KMS-11 (cell line): ENCODE measurements at regions not wholly inside any gene's neighbourhood (a gene's known extent, or its start where the extent isn't known, plus 50 kb on each side); places are given as distances from the start of the nearest gene placed in this dataset.

Experiments
- H2AFZ ChIP-seq: fragments of 200-600 bp; sonication (generic); 2 replicates; pipeline ENCODE4 v1.6.1; 2016; ENCODE audit warnings: antibody characterized with exemption, mixed run types, low read depth
- H3K27ac ChIP-seq: fragments of 200-600 bp; sonication (generic); 2 replicates; pipeline ENCODE4 v1.6.1; 2016; ENCODE audit warnings: mild to moderate bottlenecking, mixed run types
- H3K27me3 ChIP-seq: fragments of 200-600 bp; sonication (generic); 2 replicates; pipeline ENCODE4 v1.6.1; 2017; ENCODE audit warnings: mild to moderate bottlenecking, low read depth, mixed run types, moderate library complexity; ENCODE audit not compliant: insufficient read depth
- H3K36me3 ChIP-seq: fragments of 200-600 bp; sonication (generic); 2 replicates; pipeline ENCODE4 v1.6.1; 2017; ENCODE audit warnings: mild to moderate bottlenecking, mixed run types; ENCODE audit not compliant: insufficient read depth
- H3K4me1 ChIP-seq: fragments of 200-600 bp; sonication (generic); 2 replicates; pipeline ENCODE4 v1.6.1; 2016; ENCODE audit warnings: mild to moderate bottlenecking, low read depth, mixed run types; ENCODE audit not compliant: poor library complexity, severe bottlenecking
- H3K4me2 ChIP-seq: fragments of 200-600 bp; sonication (generic); 2 replicates; pipeline ENCODE4 v1.7.0; 2016; ENCODE audit warnings: mild to moderate bottlenecking, mixed run types
- H3K4me3 ChIP-seq: fragments of 200-600 bp; sonication (generic); IDR thresholded peaks from 2 replicates; pipeline ENCODE4 v1.6.1; 2017; ENCODE audit warnings: low read depth, low read length, mixed read lengths; ENCODE audit not compliant: insufficient read depth
- H3K79me2 ChIP-seq: fragments of 200-600 bp; sonication (generic); 2 replicates; pipeline ENCODE4 v1.6.1; 2016; ENCODE audit warnings: low read depth, mixed run types; ENCODE audit not compliant: insufficient read depth
- H3K9ac ChIP-seq: fragments of 200-600 bp; sonication (generic); 2 replicates; pipeline ENCODE4 v1.6.1; 2016; ENCODE audit warnings: mild to moderate bottlenecking, mixed run types
- H4K20me1 ChIP-seq: fragments of 200-600 bp; sonication (generic); 2 replicates; pipeline ENCODE4 v1.6.1; 2016; ENCODE audit warnings: mild to moderate bottlenecking, mixed run types; ENCODE audit not compliant: insufficient read depth
- TF ChIP-seq, protein P1 (sequence below): fragments of 200-600 bp; sonication (generic); conservative IDR thresholded peaks from 2 replicates; pipeline ENCODE4 v1.6.1; 2017; ENCODE audit warnings: low read depth, mild to moderate bottlenecking, antibody characterized with exemption, low read length, moderate library complexity, mixed read lengths

DNA sequence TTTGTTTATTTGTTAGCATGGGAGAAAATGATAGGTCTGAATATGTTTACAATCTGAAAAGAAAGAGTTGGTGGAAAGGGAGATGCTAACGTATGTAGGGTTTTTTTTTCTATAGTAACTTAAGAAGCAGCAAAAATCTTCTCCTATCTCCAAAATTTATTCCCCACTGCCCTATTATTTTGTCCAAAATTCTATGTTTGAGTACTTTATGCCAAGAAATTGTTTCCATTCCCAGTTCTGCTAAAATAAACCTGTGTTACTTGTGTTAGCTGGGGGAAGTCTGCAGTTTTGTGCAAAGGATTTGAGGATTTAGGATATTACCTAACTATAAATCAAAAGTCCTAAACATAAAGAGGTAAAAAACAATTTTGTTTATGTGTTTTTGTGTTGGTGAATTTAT lies 2770.4 kb upstream of the PCDH20 start:
- TF ChIP-seq, protein P1, sequence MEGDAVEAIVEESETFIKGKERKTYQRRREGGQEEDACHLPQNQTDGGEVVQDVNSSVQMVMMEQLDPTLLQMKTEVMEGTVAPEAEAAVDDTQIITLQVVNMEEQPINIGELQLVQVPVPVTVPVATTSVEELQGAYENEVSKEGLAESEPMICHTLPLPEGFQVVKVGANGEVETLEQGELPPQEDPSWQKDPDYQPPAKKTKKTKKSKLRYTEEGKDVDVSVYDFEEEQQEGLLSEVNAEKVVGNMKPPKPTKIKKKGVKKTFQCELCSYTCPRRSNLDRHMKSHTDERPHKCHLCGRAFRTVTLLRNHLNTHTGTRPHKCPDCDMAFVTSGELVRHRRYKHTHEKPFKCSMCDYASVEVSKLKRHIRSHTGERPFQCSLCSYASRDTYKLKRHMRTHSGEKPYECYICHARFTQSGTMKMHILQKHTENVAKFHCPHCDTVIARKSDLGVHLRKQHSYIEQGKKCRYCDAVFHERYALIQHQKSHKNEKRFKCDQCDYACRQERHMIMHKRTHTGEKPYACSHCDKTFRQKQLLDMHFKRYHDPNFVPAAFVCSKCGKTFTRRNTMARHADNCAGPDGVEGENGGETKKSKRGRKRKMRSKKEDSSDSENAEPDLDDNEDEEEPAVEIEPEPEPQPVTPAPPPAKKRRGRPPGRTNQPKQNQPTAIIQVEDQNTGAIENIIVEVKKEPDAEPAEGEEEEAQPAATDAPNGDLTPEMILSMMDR: no peak
- Histone ChIP-seq H3K36me3 (no peaks in the 10 kb centered on the region), H3K4me2 (no peak overlapping the region), H3K4me3 (no peak overlapping the region), H3K4me1 (no peaks in the 10 kb centered on the region), H4K20me1 (no peaks in the 10 kb centered on the region), H3K79me2 (no peaks in the 10 kb centered on the region), H2AFZ (no peak overlapping the region), H3K27me3 (no peaks in the 10 kb centered on the region), H3K9ac (no peak overlapping the region), H3K27ac (no peak overlapping the region)

DNA sequence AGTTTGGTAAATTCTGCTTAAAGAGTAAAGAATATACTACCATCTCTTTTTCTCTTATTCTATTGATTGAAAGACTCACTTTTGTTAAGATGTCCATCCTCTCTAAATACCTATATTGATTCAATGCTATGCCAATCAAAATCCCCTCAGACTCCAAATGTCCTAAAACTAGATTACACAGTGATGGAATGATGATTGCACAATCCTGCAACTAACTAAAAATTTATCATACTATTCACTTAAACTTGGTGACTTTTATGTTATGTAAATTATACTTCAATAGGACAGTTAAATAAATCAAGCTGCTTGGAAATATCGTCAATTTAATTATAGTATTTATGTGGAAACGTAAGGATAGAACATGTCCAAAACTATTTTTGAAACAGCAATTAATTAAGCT lies 2765.1 kb upstream of the PCDH20 start:
- Histone ChIP-seq H3K27me3 (no peaks in the 10 kb centered on the region), H3K79me2 (no peaks in the 10 kb centered on the region), H3K9ac (no peak overlapping the region), H3K4me1 (no peaks in the 10 kb centered on the region), H4K20me1 (no peaks in the 10 kb centered on the region), H3K4me3 (no peak overlapping the region), H3K4me2 (no peak overlapping the region), H2AFZ (no peak overlapping the region), H3K36me3 (no peaks in the 10 kb centered on the region), H3K27ac (no peak overlapping the region)
- TF ChIP-seq, protein P1: no peak

DNA sequence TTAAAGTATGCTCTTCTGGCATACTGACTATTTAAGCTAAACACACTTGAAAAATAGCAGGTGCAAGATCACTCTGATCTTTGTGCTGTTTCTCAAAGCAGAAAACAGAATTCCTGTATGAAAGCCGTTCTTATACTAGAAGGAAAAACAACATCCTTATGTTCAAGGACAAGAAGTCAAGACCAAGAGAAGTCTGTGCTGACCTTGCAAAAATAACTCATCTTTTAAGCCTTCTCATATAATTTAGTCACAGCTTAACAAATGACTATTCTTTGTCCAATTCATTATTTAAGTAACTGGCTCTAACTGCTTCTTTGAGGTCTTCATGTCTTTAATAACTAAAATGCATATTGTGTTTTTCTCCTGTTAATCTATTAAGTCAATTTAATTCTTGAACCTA lies 2750.2 kb upstream of the PCDH20 start:
- no peak overlapping the region for H3K27ac ChIP-seq
- H2AFZ ChIP-seq: no peak overlapping the region
- H3K79me2 ChIP-seq: no peaks in the 10 kb centered on the region
- H4K20me1 ChIP-seq: no peaks in the 10 kb centered on the region
- no peak overlapping the region for H3K9ac ChIP-seq
- H3K4me1 ChIP-seq: no peaks in the 10 kb centered on the region
- no peaks in the 10 kb centered on the region for H3K36me3 ChIP-seq
- no peaks in the 10 kb centered on the region for H3K27me3 ChIP-seq
- no peak overlapping the region for H3K4me3 ChIP-seq
- no peak overlapping the region for H3K4me2 ChIP-seq
- TF ChIP-seq, protein P1: no peak

DNA sequence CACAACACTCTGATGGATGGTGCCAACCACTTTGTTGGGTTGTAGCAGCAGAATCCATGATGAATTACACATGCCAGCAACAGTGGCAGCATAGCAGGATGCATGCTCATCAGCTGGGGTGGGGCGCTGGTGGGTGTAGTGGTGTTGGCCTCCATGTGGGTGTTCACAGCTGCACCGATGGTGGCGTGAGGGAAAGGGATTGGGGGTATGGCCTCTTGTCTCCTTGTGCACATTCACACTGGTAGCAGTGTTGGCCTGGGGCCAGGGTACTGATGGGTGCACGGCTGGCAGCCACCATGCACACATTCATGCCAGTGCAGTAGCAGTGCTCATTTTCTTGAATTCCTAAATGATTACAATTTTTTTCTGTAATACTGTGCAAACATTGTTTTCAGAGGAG lies 2748.8 kb upstream of the PCDH20 start:
- H2AFZ ChIP-seq: no peak overlapping the region
- no peak overlapping the region for H3K9ac ChIP-seq
- no peaks in the 10 kb centered on the region for H3K4me1 ChIP-seq
- no peaks in the 10 kb centered on the region for H3K36me3 ChIP-seq
- no peak overlapping the region for H3K4me2 ChIP-seq
- H3K4me3 ChIP-seq: no peak overlapping the region
- no peaks in the 10 kb centered on the region for H3K27me3 ChIP-seq
- H3K79me2 ChIP-seq: no peaks in the 10 kb centered on the region
- H4K20me1 ChIP-seq: no peaks in the 10 kb centered on the region
- TF ChIP-seq, protein P1: no peak
- H3K27ac ChIP-seq: no peak overlapping the region

DNA sequence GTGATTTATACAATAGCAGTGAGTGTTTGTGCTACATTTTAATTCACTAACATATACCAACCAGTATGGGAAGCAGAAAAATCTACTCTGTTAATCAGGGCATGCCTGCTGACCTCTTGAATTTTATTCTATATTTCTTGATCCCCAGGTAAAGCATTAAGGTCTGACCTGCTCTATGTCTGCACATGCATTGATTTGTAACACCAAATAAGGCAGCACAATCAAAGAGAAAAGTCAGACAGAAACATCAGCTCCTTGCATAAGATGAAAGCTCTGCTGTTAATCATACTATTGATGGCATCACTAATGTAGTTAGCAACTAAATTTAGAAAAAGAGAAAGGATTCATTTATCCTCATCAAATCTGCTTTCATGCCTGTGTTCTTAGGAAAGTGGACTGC lies 2744.8 kb upstream of the PCDH20 start:
- H3K36me3 ChIP-seq: no peaks in the 10 kb centered on the region
- no peak overlapping the region for H3K27ac ChIP-seq
- no peak overlapping the region for H3K9ac ChIP-seq
- TF ChIP-seq, protein P1: no peak
- H3K27me3 ChIP-seq: no peaks in the 10 kb centered on the region
- H3K4me1 ChIP-seq: no peaks in the 10 kb centered on the region
- H3K79me2 ChIP-seq: no peaks in the 10 kb centered on the region
- H3K4me3 ChIP-seq: no peak overlapping the region
- H2AFZ ChIP-seq: no peak overlapping the region
- no peaks in the 10 kb centered on the region for H4K20me1 ChIP-seq
- H3K4me2 ChIP-seq: no peak overlapping the region
